ENCODE measurements at regions not wholly inside any gene's neighbourhood (a gene's known extent, or its start where the extent isn't known, plus 50 kb on each side); places are given as distances from the start of the nearest gene placed in this dataset.
"Not testable (repeated sequence)": the region's sequence is repeated elsewhere in the genome, so short reads cannot be mapped to it uniquely, and the experiment has no call there.

GRCh38 chr6:10174761-10175160 lies 240.1 kb downstream of the TFAP2A start:
- DNase-seq = no peak

GRCh38 chr6:10174056-10174455 lies 240.8 kb downstream of the TFAP2A start:
- DNase-seq = no peak

DNA sequence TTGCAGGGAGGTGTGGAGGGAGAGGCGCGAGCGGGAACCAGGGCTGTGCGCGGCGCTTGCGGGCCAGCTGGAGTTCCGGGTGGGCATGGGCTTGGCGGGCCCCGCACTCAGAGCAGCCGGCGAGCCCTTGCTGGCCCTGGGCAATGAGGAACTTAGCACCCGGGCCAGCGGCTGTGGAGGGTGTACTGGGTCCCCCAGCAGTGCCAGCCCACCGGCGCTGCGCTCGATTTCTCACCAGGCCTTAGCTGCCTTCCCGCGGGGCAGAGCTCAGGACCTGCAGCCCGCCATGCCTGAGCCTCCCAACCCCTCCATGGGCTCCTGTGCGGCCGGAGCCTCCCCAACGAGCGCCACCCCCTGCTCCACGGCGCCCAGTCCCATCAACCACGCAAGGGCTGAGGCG lies 243.2 kb downstream of the TFAP2A start:
- DNase-seq = not testable (repeated sequence)

DNA sequence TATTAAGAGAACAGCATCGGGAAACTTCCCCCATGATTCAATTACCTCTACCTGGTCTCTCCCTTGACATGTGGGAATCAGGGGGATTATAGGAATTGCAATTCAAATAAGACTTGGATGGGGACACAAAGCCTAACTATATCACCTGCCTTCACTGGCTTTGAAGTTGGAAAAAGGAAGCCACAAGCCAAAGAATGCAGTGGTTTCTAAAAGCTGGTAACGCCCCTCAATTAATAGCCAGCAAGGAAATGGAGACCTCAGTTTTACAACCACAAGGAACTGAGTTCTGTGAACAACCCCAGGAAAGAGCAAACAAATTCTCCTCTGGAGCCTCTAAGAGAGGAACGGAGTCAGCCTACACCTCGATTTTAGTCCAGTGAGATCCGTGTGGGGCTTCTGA lies 244.1 kb downstream of the TFAP2A start:
- no peak for DNase-seq

GRCh38 chr6:10166031-10166430 lies 248.8 kb downstream of the TFAP2A start:
- no peak for DNase-seq

DNA sequence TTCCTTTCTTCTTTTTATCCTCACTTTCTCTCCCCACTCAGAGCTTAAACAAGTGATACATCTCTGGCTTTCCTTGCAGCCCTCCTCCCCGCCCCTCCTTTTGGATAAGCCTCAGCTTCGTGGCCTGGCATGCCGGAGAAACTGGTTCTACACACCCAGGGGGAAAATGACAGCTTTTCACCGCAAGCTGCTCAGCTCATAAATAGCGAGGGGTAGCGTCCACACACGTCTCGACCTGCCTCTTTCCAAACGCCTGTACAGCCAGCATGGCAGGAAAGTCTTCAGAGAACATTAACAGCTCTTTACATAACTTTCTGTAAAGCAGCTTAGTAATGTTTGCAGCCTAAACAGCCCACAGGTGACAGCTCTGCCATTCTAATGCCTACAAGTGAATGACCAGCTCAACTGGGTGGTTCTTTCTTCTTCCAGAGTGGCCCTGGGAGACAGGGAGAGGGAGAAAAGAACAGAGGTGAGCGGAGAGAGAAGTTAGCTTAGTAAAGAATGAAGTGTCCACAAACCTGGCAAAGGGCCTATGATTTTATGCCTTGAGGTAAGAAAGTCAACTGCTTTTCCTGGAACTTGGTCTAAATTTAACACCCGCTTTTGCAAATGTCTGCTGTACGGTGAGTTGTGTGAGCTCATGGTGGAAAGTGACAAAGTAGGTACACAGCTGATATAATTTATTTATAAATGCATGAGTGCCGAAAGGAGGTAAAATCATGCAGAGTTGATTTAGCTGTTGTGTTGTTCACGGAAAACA lies 251.5 kb downstream of the TFAP2A start:
- DNase-seq = no peak

GRCh38 chr6:10156875-10157274 lies 258.0 kb downstream of the TFAP2A start:
- no peak for DNase-seq

DNA sequence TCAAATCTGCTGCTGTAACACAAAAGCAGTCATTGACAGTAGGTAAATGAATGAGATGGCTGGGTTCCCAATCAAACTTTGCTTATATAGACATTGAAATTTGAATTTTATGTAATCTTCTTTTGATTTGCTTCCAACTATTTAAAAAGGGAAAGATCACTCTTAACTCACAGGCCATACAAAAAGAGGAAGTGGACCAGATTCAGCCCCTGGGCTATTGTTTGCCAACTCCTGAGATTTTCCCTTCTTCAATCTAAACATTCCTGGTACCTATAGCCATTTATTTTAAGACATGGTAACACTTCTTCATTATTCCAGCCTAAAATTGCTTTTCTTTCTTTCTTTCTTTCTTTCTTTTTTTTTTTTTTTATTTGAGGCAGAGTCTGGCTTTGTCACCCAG lies 260.6 kb downstream of the TFAP2A start:
- DNase-seq = no peak

DNA sequence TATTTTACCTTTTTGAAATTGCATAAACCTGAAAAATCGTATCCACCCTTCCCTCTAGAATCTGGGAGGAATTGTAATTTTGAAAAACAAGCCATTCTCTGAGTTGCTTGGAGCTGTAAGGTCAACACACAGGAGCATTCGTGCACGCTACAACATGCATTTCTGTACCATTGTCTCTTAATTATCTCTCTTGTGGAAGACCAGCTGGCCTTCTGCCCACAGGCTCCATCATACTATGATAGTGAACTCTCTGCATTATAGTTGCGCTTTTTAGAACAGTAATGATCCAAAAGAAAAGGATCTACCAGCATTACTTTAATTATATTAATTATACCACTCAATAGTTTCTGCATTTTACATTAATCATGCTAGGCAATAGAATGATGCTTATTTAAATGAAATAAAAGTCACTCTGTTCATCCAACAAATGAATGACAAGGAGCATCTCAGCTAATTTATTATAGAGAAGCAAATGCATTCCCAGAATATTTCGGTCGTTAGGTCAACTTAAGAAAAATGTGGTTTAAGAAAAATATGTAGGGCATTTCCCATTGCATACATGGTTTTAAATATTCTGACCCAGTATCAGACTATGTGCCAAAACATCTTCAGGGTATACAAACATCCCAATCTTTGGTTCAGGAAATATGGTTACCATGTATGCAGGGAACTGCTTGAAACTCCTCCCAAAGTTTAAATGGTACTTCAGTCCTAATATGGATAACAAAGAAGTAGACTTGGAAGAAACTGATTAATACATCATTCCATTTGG lies 263.5 kb downstream of the TFAP2A start:
- DNase-seq = no peak

GRCh38 chr6:10149603-10150002 lies 265.3 kb downstream of the TFAP2A start:
- DNase-seq = no peak

- DNase-seq = no peak
These were observed 268.0 kb downstream of the TFAP2A start for GRCh38 chr6:10146715-10147451.

- no peak for DNase-seq
These were observed 270.1 kb downstream of the TFAP2A start for GRCh38 chr6:10144772-10145171.

- DNase-seq = no peak
These were observed 273.0 kb downstream of the TFAP2A start for GRCh38 chr6:10141746-10142443.

DNA sequence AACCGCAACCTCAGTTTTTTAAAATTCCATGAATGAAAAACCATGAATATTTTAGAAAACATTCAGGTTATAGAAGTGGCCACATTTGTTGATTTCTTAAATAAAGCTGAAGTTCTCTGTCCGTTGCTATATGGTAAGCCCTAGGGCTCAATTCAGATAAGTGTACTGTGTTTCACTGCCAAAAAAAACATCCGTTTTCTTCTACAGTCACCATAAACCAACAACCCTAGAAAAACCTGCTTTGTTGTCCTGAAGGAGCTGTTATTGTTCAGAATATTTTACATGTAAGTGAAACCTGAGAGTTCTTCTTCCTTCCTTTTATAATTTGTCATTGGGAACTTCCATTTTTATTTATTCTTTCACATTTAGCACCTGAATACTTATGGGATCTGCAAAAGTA lies 274.1 kb downstream of the TFAP2A start:
- no peak for DNase-seq

DNA sequence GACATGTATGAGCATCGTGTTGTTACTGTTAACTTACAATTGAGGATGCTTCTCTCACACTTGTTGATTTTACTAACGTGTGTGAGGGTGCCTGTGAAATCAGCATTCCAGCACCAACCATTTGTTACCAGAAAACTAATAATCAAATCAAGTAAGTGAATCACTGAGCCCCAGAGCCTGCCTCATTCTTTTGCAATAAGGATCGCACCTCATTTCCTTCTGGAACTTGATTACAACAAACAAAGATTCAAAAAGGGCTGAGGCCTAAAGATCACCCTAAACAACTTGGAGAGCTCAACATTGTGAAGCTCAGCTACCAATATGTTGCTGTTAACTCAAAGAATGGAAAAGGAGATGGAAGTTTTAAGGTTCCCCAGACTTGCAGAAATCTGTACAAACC lies 274.7 kb downstream of the TFAP2A start:
- DNase-seq = no peak

GRCh38 chr6:10138917-10139316 lies 276.0 kb downstream of the TFAP2A start:
- no peak for DNase-seq

DNA sequence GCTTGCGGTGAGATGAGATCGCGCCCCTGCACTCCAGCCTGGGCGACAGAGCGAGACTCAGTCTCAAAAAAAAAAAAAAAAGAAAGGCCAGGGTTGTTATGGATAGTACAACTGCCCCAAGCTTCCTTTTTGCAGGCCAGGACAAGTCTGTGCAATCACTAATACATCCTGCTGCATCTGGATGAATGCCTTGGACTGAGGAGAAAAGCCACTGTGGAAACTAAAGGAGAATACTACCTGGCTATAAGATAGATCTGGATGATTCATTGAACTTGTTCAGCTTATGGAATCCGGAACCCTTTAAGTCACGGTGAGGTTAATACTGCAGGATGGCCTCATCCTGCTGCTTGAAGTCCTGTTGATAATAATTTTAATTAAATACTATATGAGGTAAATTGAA lies 278.2 kb downstream of the TFAP2A start:
- DNase-seq = no peak

- DNase-seq = not testable (repeated sequence)
These were observed 280.7 kb downstream of the TFAP2A start for GRCh38 chr6:10134185-10134584.

GRCh38 chr6:10128721-10129120 lies 286.2 kb downstream of the TFAP2A start:
- no peak for DNase-seq

- no peak for DNase-seq
These were observed 292.7 kb downstream of the TFAP2A start for GRCh38 chr6:10122164-10122563.

DNA sequence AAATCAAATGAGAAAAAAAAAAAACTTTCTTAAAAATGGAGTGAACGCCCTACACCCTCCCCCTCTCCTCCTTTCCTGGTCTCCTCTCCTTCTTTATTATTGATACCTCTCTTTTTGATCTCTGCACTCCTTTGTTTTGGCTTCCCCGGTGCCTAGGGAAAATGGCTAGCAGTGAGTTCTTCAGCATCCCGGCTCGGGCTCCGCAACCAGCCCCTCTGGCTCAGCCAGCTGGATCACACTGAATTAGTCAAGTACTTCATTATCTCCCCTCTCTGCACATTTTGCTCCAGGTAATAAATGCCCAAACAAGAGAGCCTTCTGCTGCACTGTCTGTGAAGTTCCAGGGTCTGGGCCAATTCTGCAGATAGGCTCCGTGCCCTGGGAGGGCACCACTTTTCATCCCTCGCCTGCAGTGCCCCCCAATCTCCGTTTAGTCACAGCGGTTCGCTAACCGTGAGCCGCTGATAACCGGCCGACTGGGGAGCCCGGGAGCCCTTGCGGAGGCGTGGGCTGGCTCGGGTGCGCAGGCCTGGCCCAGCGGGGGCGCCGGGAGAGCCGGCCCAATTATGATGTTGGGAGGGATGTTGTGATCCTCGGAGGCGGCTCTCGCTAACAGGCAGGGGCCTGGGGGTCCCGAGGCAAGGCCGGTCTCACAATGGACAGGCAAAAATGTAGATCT lies 301.9 kb downstream of the TFAP2A start:
- DNase-seq = no peak

GRCh38 chr6:10111975-10112374 lies 302.9 kb downstream of the TFAP2A start:
- no peak for DNase-seq
